GM12891 (cell line): ENCODE measurements at regions not wholly inside any gene's neighbourhood (a gene's known extent, or its start where the extent isn't known, plus 50 kb on each side); places are given as distances from the start of the nearest gene placed in this dataset.

Experiments used
- DNase-seq: peaks from one replicate; pipeline ENCODE4 v3.0.0; 2011; ENCODE audit warnings: low spot score; ENCODE audit not compliant: insufficient read length
- FAIRE-seq: peaks from 2 replicates; lab custom pipeline; 2011; peaks lifted over from hg19 to GRCh38; lab: Jason Lieb, UNC
- PAX5 ChIP-seq: IDR thresholded peaks from 2 replicates; pipeline ENCODE4 v1.6.1; 2011; ENCODE audit warnings: low read length, moderate library complexity, mild to moderate bottlenecking; ENCODE audit not compliant: insufficient read depth, severe bottlenecking
- POLR2A ChIP-seq: IDR thresholded peaks from 2 replicates; pipeline ENCODE4 v1.6.1; 2011; ENCODE audit warnings: low read depth, low read length, control low read depth
- POLR2AphosphoS5 ChIP-seq: IDR thresholded peaks from 2 replicates; pipeline ENCODE4 v1.6.1; 2011; ENCODE audit warnings: low read depth, low read length, control low read depth
- POU2F2 ChIP-seq: IDR thresholded peaks from 2 replicates; pipeline ENCODE4 v1.6.1; 2011; ENCODE audit warnings: low read depth, mild to moderate bottlenecking, control low read depth, low read length, moderate library complexity
- SPI1 ChIP-seq: IDR thresholded peaks from 2 replicates; pipeline ENCODE4 v1.6.1; 2011; ENCODE audit warnings: low read depth, low read length, control low read depth
- TAF1 ChIP-seq: IDR thresholded peaks from 2 replicates; pipeline ENCODE4 v1.6.1; 2011; ENCODE audit warnings: low read depth, low read length, control low read depth

GRCh38 chr3:181660337-181660736 is 51.4 kb upstream of the SOX2 start:
- FAIRE-seq (no peak), DNase-seq (no peak)
- TF ChIP-seq POU2F2, result no peak

- DNase-seq, result no peak
- FAIRE-seq, result no peak
- TF ChIP-seq TAF1, result no peak
- TF ChIP-seq SPI1, result no peak
- no peak for TF ChIP-seq POU2F2
- TF ChIP-seq POLR2AphosphoS5, result no peak
Measured at GRCh38 chr3:181637456-181637855, 74.3 kb upstream of the SOX2 start.

- TF ChIP-seq POLR2AphosphoS5 (no peak), POU2F2 (no peak), TAF1 (no peak), PAX5 (no peak)
- FAIRE-seq (no peak), DNase-seq (no peak)
Measured at GRCh38 chr3:181637056-181637455, 74.7 kb upstream of the SOX2 start.

GRCh38 chr3:181635141-181635540 is 76.6 kb upstream of the SOX2 start:
- TF ChIP-seq PAX5, result no peak
- TF ChIP-seq POLR2AphosphoS5, result no peak
- TF ChIP-seq TAF1, result no peak
- TF ChIP-seq POLR2A, result no peak
- FAIRE-seq, result no peak
- DNase-seq, result no peak

GRCh38 chr3:181633556-181633955 is 78.2 kb upstream of the SOX2 start:
- FAIRE-seq (no peak), DNase-seq (no peak)
- TF ChIP-seq POLR2A, result no peak
- TF ChIP-seq TAF1, result no peak
- TF ChIP-seq PAX5, result no peak
- no peak for TF ChIP-seq POU2F2
- TF ChIP-seq SPI1, result no peak
- TF ChIP-seq POLR2AphosphoS5, result no peak

- DNase-seq (no peak), FAIRE-seq (no peak)
- TF ChIP-seq POLR2AphosphoS5, result no peak
Measured at GRCh38 chr3:181631901-181632300, 79.8 kb upstream of the SOX2 start.

GRCh38 chr3:181630853-181631252 is 80.9 kb upstream of the SOX2 start:
- no peak for DNase-seq
- no peak for FAIRE-seq
- TF ChIP-seq POU2F2 (no peak), PAX5 (no peak), SPI1 (no peak), POLR2A (no peak)

GRCh38 chr3:181629711-181630110 is 82.0 kb upstream of the SOX2 start:
- TF ChIP-seq PAX5 (no peak), POLR2AphosphoS5 (no peak), POU2F2 (no peak), POLR2A (no peak), TAF1 (no peak), SPI1 (no peak)
- DNase-seq (no peak), FAIRE-seq (no peak)

GRCh38 chr3:181629029-181629428 is 82.7 kb upstream of the SOX2 start:
- TF ChIP-seq TAF1 (no peak), POU2F2 (no peak), PAX5 (no peak), SPI1 (no peak), POLR2A (no peak), POLR2AphosphoS5 (no peak)
- DNase-seq (no peak), FAIRE-seq (no peak)

GRCh38 chr3:181628384-181628783 is 83.3 kb upstream of the SOX2 start:
- TF ChIP-seq PAX5 (no peak), POLR2AphosphoS5 (no peak), SPI1 (no peak), TAF1 (no peak), POU2F2 (no peak), POLR2A (no peak)
- DNase-seq, result no peak
- no peak for FAIRE-seq

GRCh38 chr3:181626036-181626435 is 85.7 kb upstream of the SOX2 start:
- FAIRE-seq, result no peak
- DNase-seq, result no peak
- TF ChIP-seq SPI1, result no peak
- no peak for TF ChIP-seq POLR2A
- no peak for TF ChIP-seq POU2F2
- no peak for TF ChIP-seq TAF1
- TF ChIP-seq PAX5, result no peak
- TF ChIP-seq POLR2AphosphoS5, result no peak

GRCh38 chr3:181623924-181624694 is 87.6 kb upstream of the SOX2 start:
- FAIRE-seq (no peak), DNase-seq (no peak)
- no peak for TF ChIP-seq SPI1
- TF ChIP-seq POLR2AphosphoS5, result no peak
- no peak for TF ChIP-seq PAX5
- no peak for TF ChIP-seq TAF1
- TF ChIP-seq POLR2A, result no peak
- no peak for TF ChIP-seq POU2F2
